Fibroblast of villous mesenchyme (primary cell): ENCODE measurements at regions not wholly inside any gene's neighbourhood (a gene's known extent, or its start where the extent isn't known, plus 50 kb on each side); places are given as distances from the start of the nearest gene placed in this dataset.

ENCODE experiments used
- DNase-seq: peaks from one replicate; pipeline ENCODE4 v3.0.0-alpha.2; 2010; ENCODE audit warnings: low read depth
- H3K4me3 ChIP-seq: 2 replicates; pipeline ENCODE4 v1.5.1; 2011; ENCODE audit warnings: low read depth, mild to moderate bottlenecking, low read length
- TF ChIP-seq, protein P1 (sequence below): IDR thresholded peaks from 2 replicates; pipeline ENCODE4 v1.5.1; 2012; ENCODE audit warnings: low read depth, mild to moderate bottlenecking, low read length; ENCODE audit not compliant: insufficient read depth

DNA sequence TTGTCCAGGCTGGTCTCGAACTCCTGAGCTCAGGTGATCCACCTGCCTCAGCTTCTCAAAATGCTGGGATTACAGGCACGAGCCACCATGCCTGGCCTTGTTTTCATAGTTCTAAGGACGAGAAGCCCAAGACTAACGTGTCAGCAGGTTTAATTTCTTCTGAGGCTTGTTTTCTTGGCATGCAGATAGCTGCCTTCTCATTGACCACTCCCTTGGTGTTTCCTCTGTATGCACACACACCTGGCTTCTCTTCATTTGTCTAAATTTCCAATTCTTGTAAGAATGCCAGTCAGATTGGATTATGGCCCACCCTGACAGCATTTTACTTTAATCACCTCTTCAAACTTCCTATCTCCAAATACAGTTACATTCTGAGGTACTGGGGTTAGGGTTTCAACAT, 72.5 kb upstream of the CTSC start:
- no peak overlapping the region for H3K4me3 ChIP-seq
- TF ChIP-seq, protein P1, sequence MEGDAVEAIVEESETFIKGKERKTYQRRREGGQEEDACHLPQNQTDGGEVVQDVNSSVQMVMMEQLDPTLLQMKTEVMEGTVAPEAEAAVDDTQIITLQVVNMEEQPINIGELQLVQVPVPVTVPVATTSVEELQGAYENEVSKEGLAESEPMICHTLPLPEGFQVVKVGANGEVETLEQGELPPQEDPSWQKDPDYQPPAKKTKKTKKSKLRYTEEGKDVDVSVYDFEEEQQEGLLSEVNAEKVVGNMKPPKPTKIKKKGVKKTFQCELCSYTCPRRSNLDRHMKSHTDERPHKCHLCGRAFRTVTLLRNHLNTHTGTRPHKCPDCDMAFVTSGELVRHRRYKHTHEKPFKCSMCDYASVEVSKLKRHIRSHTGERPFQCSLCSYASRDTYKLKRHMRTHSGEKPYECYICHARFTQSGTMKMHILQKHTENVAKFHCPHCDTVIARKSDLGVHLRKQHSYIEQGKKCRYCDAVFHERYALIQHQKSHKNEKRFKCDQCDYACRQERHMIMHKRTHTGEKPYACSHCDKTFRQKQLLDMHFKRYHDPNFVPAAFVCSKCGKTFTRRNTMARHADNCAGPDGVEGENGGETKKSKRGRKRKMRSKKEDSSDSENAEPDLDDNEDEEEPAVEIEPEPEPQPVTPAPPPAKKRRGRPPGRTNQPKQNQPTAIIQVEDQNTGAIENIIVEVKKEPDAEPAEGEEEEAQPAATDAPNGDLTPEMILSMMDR = no peak
- DNase-seq = no peak

DNA sequence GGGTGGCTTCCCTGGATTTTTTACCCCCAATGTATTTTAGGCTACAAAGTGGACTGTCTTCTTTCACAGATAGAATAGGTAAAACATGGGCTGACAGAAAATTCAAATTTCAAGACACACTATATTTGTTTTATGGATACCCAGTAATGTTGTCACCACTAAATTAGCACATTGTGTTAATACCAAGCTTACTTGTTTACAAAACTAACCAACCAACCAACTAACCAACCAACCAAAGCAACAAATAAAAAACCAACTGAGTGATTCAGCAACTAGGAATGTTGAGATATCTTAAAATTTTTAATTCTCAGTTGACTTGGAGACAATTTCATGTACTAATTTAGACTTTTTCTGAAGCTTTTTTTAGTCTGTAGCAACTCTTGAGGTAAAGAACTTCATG, 69.3 kb upstream of the CTSC start:
- no peak for DNase-seq
- no peak overlapping the region for H3K4me3 ChIP-seq
- TF ChIP-seq, protein P1 = no peak

DNA sequence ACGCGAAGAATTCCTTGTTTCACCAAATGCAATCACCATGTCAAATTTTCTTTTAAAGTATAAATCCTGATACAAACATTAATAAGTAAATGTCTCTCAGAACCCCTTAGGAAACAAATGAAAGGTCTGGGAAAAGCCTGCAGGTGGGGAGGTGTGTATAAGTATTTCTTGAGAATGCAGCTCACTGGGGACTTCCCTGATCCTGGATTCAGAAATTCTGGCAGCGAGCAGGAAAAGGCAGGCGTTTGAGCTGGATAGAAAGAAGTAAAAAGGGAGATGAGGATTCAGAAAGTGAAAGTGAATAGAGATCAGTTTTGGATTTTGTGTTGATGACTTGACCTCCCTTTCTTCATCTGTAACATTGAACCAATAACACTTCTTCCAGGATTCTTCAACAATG, 68.3 kb upstream of the CTSC start:
- H3K4me3 ChIP-seq = no peak overlapping the region
- DNase-seq = no peak
- TF ChIP-seq, protein P1 = no peak

DNA sequence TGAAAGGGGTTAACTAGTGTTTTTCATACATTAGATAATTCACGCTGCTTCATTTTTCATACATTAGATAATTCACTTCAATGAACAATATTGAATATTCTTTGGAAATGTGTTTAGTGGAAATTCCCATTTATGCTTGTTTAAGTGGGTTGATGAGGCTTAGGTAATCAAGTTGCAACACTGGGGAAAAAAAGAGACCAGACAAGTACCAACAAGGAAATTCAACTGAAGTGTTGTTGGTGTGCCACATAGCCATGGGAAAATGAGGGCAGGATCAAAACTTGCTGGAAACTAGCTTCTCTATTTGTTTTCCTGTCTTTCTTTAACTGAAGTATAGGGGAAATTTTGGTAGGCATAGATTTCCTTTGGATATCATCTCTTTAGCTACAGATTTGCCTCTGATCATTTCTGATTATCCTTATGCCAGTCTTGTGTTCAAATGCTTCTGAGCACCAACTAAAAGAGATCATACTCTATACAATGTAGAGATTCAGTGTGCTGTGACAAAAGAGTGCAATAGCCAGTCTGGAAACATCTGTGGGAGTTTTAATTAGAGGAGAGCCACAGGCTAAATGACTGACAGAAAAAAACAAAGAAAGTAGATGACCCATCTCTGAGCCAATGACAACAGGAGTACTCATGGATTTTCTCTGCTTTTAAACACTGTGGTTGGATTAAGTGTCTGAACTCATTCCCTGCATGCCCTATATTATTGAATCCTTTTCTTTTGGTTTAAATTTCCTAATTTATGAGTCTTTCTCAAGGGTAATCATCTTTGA, 67.6 kb upstream of the CTSC start:
- no peak overlapping the region for H3K4me3 ChIP-seq
- TF ChIP-seq, protein P1 = no peak
- DNase-seq = peak; percentile 41

DNA sequence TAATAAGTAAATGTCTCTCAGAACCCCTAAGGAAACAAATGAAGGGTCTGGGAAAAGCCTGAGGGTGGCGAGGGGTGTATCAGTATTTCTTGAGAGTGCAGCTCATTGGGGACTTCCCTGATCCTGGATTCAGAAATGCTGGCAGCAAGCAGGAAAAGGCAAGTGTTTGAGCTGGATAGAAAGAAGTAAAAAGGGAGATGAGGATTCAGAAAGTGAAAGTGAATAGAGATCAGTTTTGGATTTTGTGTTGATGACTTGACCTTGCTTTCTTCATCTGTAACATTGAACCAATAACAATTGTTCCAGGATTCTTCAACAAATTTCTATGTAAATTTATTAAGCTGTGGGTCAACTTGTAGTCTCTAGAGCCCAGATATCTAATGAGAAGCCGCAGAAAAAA, 66.9 kb upstream of the CTSC start:
- H3K4me3 ChIP-seq = no peak overlapping the region
- DNase-seq = peak; percentile 17
- TF ChIP-seq, protein P1 = no peak

DNA sequence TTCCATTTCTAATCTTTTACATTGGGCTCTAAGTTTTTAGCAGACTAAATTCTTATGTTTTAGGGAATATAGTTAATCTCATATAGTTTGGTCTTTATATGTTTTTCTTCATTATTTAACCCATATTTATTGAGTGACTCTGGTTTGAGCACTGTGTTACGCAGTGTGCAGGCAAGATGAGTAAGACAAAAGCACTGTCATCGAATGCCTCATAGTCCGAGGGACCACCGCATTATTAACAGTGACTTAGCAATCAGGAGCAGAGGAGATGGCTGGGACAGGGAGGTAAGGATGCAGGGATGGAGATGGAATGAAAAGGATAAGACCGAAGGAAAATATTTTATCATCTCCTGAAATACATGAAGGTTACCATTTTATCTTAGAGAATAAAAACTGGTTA, 65.2 kb upstream of the CTSC start:
- peak; percentile 33 for DNase-seq
- no peak overlapping the region for H3K4me3 ChIP-seq
- TF ChIP-seq, protein P1 = no peak
